Stomach (tissue), 8 donors: ENCODE measurements at regions not wholly inside any gene's neighbourhood (a gene's known extent, or its start where the extent isn't known, plus 50 kb on each side); places are given as distances from the start of the nearest gene placed in this dataset.
A peak's percentile ranks its signal among the peaks of the same experiment; 100 is the strongest.

ENCODE experiments used
- DNase-seq, 2 donors: peaks; one replicate each; pipeline versions ENCODE4 v3.0.0 to v3.0.0-alpha.2; 2013 to 2019
- H3K27ac ChIP-seq, 5 donors: fragments of 200-600 bp in 4 of 5; sonication (generic) in 4 of 5; one replicate each; pipeline ENCODE4 v1.5.1; 2013 to 2019; ENCODE audit warnings: mild to moderate bottlenecking in 1 of 5, moderate library complexity in 1 of 5
- H3K27me3 ChIP-seq, 3 donors: fragments of 200-600 bp; sonication (generic); one replicate each; pipeline ENCODE4 v1.5.1; 2017 to 2019; ENCODE audit warnings: mixed run types in 1 of 3
- H3K36me3 ChIP-seq, 4 donors: fragments of 200-600 bp; sonication (generic); 1 replicate in 3 of 4; 2 replicates in 1 of 4; pipeline ENCODE4 v1.5.1; 2016 to 2019
- H3K4me1 ChIP-seq, 4 donors: fragments of 200-600 bp; sonication (generic); one replicate each; pipeline ENCODE4 v1.5.1; 2016 to 2019
- H3K4me3 ChIP-seq, 4 donors: fragments of 200-600 bp; sonication (generic) in 3 of 4; one replicate each; pipeline ENCODE4 v1.5.1; 2016 to 2019; ENCODE audit warnings: mild to moderate bottlenecking in 1 of 4
- H3K9me3 ChIP-seq, 4 donors: fragments of 200-600 bp; sonication (generic); one replicate each; pipeline ENCODE4 v1.5.1; 2016 to 2019
- EP300 ChIP-seq: sonication (generic); formaldehyde crosslinking; IDR thresholded peaks from one replicate; pipeline ENCODE4 v1.6.1; 2017; ENCODE audit warnings: antibody characterized with exemption
- POLR2A ChIP-seq, 4 donors: fragments of 450-650 bp; IDR thresholded peaks; one replicate each; pipeline ENCODE4 v1.6.1; 2016; ENCODE audit warnings: antibody characterized with exemption in 4 of 4, control low read depth in 2 of 4, mild to moderate bottlenecking in 1 of 4, moderate library complexity in 1 of 4
- POLR2AphosphoS5 ChIP-seq, 3 donors: sonication (generic); formaldehyde crosslinking; IDR thresholded peaks; one replicate each; pipeline ENCODE4 v1.6.1; 2016; ENCODE audit warnings: antibody characterized with exemption in 3 of 3
- WGBS, 5 donors: extraction: QIAGEN DNeasy Blood & Tissue Kit in 3 of 5; methylation state at CpG; one replicate each; pipeline versions ENCODE4 v1.1.5 to v1.1.7; 2013 to 2018; 5-methylcytosine and 5-hydroxymethylcytosine counted together
- intact Hi-C: fragments of 100-400 bp; cut with DNase I; formaldehyde crosslinking; loops from one replicate; pipeline ENCODE4 v1.15.1; 2023; ENCODE audit warnings: low total_unique reads
- TF ChIP-seq, protein P1 (sequence below), 7 experiments: fragments of 450-650 bp in 4 of 7; fragments of 200-600 bp in 3 of 7; sonication (generic) in 3 of 7; IDR thresholded peaks; one replicate each; pipeline ENCODE4 v1.5.1; 2016 to 2019; ENCODE audit warnings: antibody characterized with exemption in 7 of 7, control low read depth in 2 of 7, mild to moderate bottlenecking in 1 of 7
- donor health status: healthy with polysubstance abuse.
- donor health status: Bipolar disorder and iron deficiency.
- donor health status: healthy.

DNA sequence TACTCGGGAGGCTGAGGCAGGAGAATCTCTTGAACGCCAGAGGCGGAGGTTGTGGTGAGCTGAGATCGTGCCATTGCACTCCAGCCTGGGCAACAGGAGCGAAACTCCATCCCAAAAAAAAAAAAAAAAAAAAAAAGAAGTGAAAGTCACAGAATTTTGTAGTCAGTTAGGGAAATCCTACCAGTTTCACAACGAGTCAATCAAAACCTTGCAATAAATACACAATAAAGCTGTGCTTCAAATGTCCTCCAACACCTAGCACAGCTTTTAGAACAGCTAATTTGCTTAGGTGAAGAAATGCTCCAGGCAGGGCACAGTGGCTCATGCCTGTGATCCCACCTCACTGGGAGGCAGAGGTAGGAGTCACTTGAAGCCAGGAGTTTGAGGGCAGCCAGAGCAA, 112.8 kb upstream of the ATF7IP start:
- Histone ChIP-seq H3K4me3 (no peak overlapping the region), H3K36me3 (no peaks in the 10 kb centered on the region), H3K27me3 (no peaks in the 10 kb centered on the region), H3K4me1 (peaks cover 13 to 37% (median 21%) of the 10 kb centered on the region in 4 donors), H3K9me3 (no peaks in the 10 kb centered on the region), H3K27ac (no peak overlapping the region)
- WGBS, 5 donors: 80 to 95% (median 93%) methylated on average over 5 to 6 of the region's 6 CpGs
- TF ChIP-seq EP300 (no peak), POLR2AphosphoS5 (IDR thresholded peaks at IDR 0.05) (no peak), POLR2A (IDR thresholded peaks at IDR 0.05) (no peak)
- TF ChIP-seq, protein P1, sequence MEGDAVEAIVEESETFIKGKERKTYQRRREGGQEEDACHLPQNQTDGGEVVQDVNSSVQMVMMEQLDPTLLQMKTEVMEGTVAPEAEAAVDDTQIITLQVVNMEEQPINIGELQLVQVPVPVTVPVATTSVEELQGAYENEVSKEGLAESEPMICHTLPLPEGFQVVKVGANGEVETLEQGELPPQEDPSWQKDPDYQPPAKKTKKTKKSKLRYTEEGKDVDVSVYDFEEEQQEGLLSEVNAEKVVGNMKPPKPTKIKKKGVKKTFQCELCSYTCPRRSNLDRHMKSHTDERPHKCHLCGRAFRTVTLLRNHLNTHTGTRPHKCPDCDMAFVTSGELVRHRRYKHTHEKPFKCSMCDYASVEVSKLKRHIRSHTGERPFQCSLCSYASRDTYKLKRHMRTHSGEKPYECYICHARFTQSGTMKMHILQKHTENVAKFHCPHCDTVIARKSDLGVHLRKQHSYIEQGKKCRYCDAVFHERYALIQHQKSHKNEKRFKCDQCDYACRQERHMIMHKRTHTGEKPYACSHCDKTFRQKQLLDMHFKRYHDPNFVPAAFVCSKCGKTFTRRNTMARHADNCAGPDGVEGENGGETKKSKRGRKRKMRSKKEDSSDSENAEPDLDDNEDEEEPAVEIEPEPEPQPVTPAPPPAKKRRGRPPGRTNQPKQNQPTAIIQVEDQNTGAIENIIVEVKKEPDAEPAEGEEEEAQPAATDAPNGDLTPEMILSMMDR (IDR thresholded peaks at IDR 0.05): no peak
- intact Hi-C loops: no loop called here
- DNase-seq: no peak

DNA sequence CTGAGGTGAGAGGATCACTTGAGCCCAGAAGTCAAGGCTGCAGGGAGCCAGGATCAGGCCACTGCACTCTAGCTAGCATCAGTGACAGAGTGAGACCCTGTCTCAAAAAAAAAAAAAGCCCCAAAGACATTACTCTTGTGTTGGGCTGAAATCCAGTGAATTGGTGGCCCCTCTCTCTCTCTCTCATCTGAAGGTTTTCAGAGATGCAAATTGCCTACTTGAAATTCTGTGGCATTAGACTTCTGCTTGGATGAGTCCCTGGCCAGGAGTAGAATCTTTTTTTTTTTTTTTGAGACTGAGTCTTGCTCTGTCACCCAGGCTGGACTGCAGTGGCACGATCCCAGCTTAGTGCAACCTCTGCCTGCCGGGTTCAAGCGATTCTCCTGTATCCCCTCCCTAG, 112.0 kb upstream of the ATF7IP start:
- no peaks in the 10 kb centered on the region for H3K27me3 ChIP-seq
- no peaks in the 10 kb centered on the region for H3K9me3 ChIP-seq
- H3K27ac ChIP-seq: no peak overlapping the region
- 95 to 100% (median 97%) methylated on average over 3 of the region's 3 CpGs for WGBS, 5 donors
- TF ChIP-seq POLR2AphosphoS5 (IDR thresholded peaks at IDR 0.05): no peak
- TF ChIP-seq, protein P1 (IDR thresholded peaks at IDR 0.05): no peak
- no peak for TF ChIP-seq POLR2A (IDR thresholded peaks at IDR 0.05)
- TF ChIP-seq EP300: no peak
- H3K4me1 ChIP-seq: peaks cover 21 to 45% (median 29%) of the 10 kb centered on the region in 4 donors
- H3K36me3 ChIP-seq: no peaks in the 10 kb centered on the region
- H3K4me3 ChIP-seq: no peak overlapping the region
- no peak for DNase-seq
- intact Hi-C loops: no loop called here

DNA sequence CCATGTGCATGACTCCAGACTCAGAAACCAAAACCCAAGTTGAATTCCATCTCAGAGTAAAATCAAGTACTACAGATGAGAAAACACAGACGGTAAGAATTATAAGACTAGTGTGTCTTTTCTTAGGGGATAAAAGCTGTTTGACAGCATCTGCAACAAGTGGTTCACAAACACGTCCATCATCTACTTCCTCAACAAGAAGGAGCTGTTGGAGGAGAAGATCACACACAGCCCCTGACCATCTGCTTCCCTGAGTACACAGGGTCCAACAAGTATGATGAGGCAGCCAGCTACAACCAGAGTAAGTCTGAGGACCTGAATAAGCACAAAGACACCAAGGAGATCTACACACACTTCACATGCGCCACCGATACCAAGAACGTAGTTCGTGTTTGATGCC, 110.7 kb upstream of the ATF7IP start:
- Histone ChIP-seq H3K9me3 (no peaks in the 10 kb centered on the region), H3K4me3 (no peak overlapping the region), H3K36me3 (no peaks in the 10 kb centered on the region), H3K27ac (no peak overlapping the region), H3K27me3 (no peaks in the 10 kb centered on the region), H3K4me1 (peaks cover 33 to 58% (median 40%) of the 10 kb centered on the region in 4 donors)
- 89 to 95% (median 94%) methylated on average over 6 of the region's 6 CpGs for WGBS, 5 donors
- DNase-seq: no peak
- TF ChIP-seq, protein P1 (IDR thresholded peaks at IDR 0.05): no peak
- TF ChIP-seq POLR2AphosphoS5 (IDR thresholded peaks at IDR 0.05) (no peak), POLR2A (IDR thresholded peaks at IDR 0.05) (no peak), EP300 (no peak)
- intact Hi-C loops: no loop called here

DNA sequence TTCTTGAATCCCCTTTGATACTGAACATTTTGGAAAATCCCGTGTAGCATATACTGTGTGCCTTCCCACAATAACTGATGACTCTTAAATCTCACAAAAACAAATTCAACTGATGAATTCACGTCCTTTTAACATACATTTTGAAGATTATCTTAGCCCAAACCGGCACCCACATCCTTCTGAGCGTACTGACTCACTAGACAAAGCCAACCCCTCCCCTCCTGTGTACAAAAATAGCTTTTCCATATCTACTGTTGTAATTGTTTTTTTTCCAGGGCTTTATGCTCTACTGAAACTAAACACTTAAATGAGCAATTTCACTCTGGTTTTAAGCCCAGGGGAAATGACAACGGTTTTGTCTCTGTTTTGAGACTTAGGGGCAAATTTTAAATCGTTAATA, 109.4 kb upstream of the ATF7IP start:
- peak in 1 of 2 donors; percentile 53 for DNase-seq
- TF ChIP-seq, protein P1 (IDR thresholded peaks at IDR 0.05): no peak
- TF ChIP-seq EP300 (no peak), POLR2A (IDR thresholded peaks at IDR 0.05) (no peak), POLR2AphosphoS5 (IDR thresholded peaks at IDR 0.05) (no peak)
- Histone ChIP-seq H3K27me3 (no peaks in the 10 kb centered on the region), H3K4me1 (peaks cover 46 to 67% (median 53%) of the 10 kb centered on the region in 4 donors), H3K36me3 (no peaks in the 10 kb centered on the region), H3K4me3 (no peak overlapping the region), H3K27ac (peak overlapping the region in 4 of 5 donors; percentile 86 to 92 (median 88)), H3K9me3 (no peaks in the 10 kb centered on the region)
- WGBS, 5 donors: 29 to 50% (median 31%) methylated on average over 6 of the region's 6 CpGs
- intact Hi-C loops: no loop called here
